ENCODE measurements at regions not wholly inside any gene's neighbourhood (a gene's known extent, or its start where the extent isn't known, plus 50 kb on each side); places are given as distances from the start of the nearest gene placed in this dataset.

DNA sequence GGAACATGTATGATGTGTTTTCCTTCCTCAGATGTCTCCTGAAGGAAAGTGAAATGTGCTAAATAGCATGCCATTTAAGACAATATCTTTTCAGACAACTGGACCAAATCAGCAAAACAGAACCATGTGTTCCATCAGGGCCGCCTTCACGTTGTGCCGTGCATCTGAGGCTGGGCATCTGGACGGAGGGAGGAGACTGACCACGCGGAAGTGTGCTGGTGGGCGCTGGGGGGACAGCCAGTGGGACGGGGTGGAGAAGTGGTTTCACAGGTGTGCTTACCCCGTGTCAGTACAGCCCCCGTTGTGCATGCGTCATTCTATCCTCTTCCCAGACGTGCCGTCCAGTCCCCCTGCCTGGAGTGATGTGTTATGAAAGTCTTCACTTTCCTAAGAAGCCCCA lies 342.1 kb upstream of the FAT1 start:
- TF ChIP-seq, protein P1, sequence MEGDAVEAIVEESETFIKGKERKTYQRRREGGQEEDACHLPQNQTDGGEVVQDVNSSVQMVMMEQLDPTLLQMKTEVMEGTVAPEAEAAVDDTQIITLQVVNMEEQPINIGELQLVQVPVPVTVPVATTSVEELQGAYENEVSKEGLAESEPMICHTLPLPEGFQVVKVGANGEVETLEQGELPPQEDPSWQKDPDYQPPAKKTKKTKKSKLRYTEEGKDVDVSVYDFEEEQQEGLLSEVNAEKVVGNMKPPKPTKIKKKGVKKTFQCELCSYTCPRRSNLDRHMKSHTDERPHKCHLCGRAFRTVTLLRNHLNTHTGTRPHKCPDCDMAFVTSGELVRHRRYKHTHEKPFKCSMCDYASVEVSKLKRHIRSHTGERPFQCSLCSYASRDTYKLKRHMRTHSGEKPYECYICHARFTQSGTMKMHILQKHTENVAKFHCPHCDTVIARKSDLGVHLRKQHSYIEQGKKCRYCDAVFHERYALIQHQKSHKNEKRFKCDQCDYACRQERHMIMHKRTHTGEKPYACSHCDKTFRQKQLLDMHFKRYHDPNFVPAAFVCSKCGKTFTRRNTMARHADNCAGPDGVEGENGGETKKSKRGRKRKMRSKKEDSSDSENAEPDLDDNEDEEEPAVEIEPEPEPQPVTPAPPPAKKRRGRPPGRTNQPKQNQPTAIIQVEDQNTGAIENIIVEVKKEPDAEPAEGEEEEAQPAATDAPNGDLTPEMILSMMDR (IDR thresholded peaks at IDR 0.05; ENCODE audit: insufficient read depth, low read length, poor library complexity, severe bottlenecking): no peak
- no peak for TF ChIP-seq EZH2phosphoT487 (conservative IDR thresholded peaks at IDR 0.05; ENCODE audit: low read length)

Data from SU-DHL-6 (cell line).